ENCODE measurements at regions not wholly inside any gene's neighbourhood (a gene's known extent, or its start where the extent isn't known, plus 50 kb on each side); places are given as distances from the start of the nearest gene placed in this dataset.
A peak's percentile ranks its signal among the peaks of the same experiment; 100 is the strongest.

DNA sequence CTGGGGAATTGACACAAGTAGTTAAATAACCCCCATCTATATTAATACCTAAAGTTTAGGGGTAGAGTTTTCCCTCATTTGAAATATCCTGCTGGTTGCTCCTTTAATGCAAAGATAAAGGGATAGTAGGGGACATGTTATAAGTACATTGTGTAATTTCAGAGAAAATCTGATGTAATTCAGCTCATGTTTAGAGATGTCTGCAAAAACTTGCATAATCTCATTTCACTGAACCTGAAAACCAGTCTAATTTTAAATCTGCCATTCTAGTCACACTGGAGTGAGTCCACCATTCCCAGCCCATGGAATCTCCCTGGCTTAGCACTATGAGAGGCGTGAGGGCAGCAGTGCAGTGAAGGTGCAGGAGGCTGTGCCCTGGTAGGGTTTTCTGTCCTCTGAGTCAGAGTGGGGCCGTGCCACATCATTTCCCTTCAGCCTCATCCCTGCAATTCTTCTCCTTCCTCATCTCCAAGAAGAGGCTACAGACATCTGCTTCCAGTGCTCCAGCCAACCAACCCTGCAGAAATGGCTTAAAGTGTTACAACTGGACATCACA lies 246.3 kb upstream of the UMPS start:
- ChIA-PET POLR2A (no interaction called here), CTCF (no interaction called here)
- Mint-ChIP-seq H3K36me3 (no peaks in the 10 kb centered on the region), H3K27ac (no peak overlapping the region), H3K9me3 (no peaks in the 10 kb centered on the region), H3K4me3 (no peak overlapping the region), H3K4me1 (ENCODE audit: low read depth) (no peaks in the 10 kb centered on the region), H3K27me3 (peaks cover 23% of the 10 kb centered on the region)
- DNase-seq, result no peak
- intact Hi-C loops (cut with micrococcal nuclease), result no loop called here

DNA sequence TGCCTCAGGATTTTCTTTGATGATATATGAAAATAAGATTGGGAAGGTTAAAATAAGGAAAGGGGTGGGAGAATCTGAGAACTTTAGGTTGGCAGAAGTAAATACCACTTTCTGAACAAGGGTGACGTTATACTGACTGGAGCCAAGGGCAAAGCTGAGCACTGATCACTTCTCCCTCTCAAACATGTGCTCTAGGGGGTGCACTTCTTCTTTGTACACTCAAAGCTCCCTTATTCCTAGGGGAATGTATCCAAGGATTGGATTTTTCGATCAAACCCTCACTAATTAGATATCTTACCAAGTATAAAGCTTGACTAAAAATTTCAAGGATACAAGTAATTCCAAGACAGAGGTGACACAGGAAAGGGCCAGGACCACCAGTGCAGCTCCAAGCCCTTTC lies 243.9 kb upstream of the UMPS start:
- ChIA-PET CTCF (no interaction called here), POLR2A (no interaction called here)
- Mint-ChIP-seq H3K27me3 (peaks cover 19% of the 10 kb centered on the region), H3K36me3 (no peaks in the 10 kb centered on the region), H3K9me3 (no peaks in the 10 kb centered on the region), H3K4me1 (ENCODE audit: low read depth) (peaks cover 11% of the 10 kb centered on the region), H3K4me3 (no peak overlapping the region), H3K27ac (no peak overlapping the region)
- DNase-seq, result no peak
- intact Hi-C loops (cut with micrococcal nuclease), result no loop called here

DNA sequence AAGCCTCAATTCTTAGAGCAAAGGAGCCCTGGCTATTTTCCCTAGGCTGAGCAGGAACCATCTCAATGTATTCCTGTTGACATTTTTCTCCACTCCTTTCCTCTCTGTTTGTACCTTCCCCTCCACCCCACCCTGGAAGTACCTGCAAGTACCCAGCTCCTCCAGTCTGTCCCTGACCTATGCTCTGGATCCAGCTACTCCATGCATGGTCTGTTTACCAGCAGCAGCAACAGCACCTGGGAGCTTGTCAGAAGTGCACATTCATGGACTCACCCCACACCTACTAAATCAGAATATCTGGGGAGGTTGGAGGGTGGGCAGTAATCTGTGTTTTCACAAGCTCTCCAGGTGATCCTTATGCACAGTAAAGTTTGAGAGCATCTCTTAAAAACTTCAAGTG lies 240.7 kb upstream of the UMPS start:
- Mint-ChIP-seq H3K9me3 (no peaks in the 10 kb centered on the region), H3K27me3 (peaks cover 8% of the 10 kb centered on the region), H3K4me1 (ENCODE audit: low read depth) (peaks cover 12% of the 10 kb centered on the region), H3K27ac (no peak overlapping the region), H3K36me3 (no peaks in the 10 kb centered on the region), H3K4me3 (no peak overlapping the region)
- no peak for DNase-seq
- ChIA-PET POLR2A (no interaction called here), CTCF (interaction anchor here (1.1 to 1.6 kb wide), 2 partner anchors 61 to 71 kb away, joined by 3 to 8 read pairs; no protein-coding TSS in a partner anchor)
- intact Hi-C loops (cut with micrococcal nuclease), result no loop called here

DNA sequence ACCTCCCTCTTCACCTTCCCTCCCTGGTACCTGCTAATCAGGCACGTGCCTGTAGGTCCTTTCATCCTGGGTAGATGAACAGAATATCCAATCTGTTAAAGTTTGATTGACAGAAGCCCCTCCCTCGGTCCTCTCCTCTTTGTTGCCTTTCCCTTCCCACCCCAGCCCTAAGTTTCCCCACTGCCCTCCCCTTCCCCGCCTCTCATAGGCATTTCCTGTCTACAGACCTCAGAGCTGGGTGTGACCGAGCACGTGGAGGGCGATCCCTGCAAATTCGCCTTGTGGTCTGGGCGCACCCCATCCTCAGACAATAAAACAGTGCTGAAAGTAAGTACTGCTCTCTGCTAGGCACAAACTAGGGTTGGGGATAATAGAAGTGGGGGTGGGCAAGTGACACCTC lies 239.2 kb upstream of the UMPS start:
- Mint-ChIP-seq H3K27me3 (peaks cover 4% of the 10 kb centered on the region), H3K4me1 (ENCODE audit: low read depth) (peaks cover 12% of the 10 kb centered on the region), H3K27ac (no peak overlapping the region), H3K9me3 (no peaks in the 10 kb centered on the region), H3K4me3 (no peak overlapping the region), H3K36me3 (no peaks in the 10 kb centered on the region)
- no peak for DNase-seq
- ChIA-PET POLR2A (no interaction called here), CTCF (no interaction called here)
- intact Hi-C loops (cut with micrococcal nuclease), result no loop called here

DNA sequence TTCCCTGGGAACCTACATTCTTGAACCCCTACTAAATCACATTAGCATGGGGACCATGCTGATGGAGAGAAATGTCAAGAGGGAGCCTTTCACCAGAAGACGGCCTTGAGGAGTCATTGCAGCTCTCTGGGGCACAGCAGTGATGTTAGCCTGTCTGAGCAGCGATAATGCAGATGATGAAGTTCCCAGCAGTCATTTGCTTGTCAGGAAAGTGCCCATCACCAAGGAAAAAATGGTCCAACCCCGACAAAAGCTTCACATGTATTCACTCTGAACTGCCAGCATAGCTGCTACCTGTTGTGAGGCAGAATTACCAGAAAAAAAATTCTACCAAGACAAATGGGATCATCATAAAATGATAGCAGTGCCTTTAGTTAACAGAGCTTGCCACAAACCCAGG lies 238.4 kb upstream of the UMPS start:
- H3K27me3 Mint-ChIP-seq, result peaks cover 3% of the 10 kb centered on the region
- intact Hi-C loops (cut with micrococcal nuclease), result loop anchor here (1.0 kb wide), 1 partner anchor 58 kb away; no protein-coding TSS in a partner anchor
- POLR2A ChIA-PET, result no interaction called here
- H3K4me1 Mint-ChIP-seq (ENCODE audit: low read depth), result peaks cover 12% of the 10 kb centered on the region
- H3K27ac Mint-ChIP-seq, result no peak overlapping the region
- CTCF ChIA-PET, result interaction anchor here (1.0 to 1.1 kb wide), 2 partner anchors 38 to 67 kb away, joined by 3 to 4 read pairs; no protein-coding TSS in a partner anchor
- H3K36me3 Mint-ChIP-seq, result no peaks in the 10 kb centered on the region
- H3K9me3 Mint-ChIP-seq, result no peaks in the 10 kb centered on the region
- no peak overlapping the region for H3K4me3 Mint-ChIP-seq
- DNase-seq, result no peak

- H3K27ac Mint-ChIP-seq, result no peak overlapping the region
- CTCF ChIA-PET, result interaction anchor here (0.6 to 1.1 kb wide), 3 partner anchors 37 to 67 kb away, joined by 3 to 4 read pairs (median 3); no protein-coding TSS in a partner anchor
- peaks cover 12% of the 10 kb centered on the region for H3K4me1 Mint-ChIP-seq (ENCODE audit: low read depth)
- POLR2A ChIA-PET, result no interaction called here
- H3K27me3 Mint-ChIP-seq, result peaks cover 3% of the 10 kb centered on the region
- no peaks in the 10 kb centered on the region for H3K36me3 Mint-ChIP-seq
- DNase-seq, result peak; percentile 36
- intact Hi-C loops (cut with micrococcal nuclease), result loop anchor here (1.0 kb wide), 1 partner anchor 57 kb away; no protein-coding TSS in a partner anchor
- H3K4me3 Mint-ChIP-seq, result no peak overlapping the region
- H3K9me3 Mint-ChIP-seq, result no peaks in the 10 kb centered on the region
Observed at GRCh38 chr3:124492824-124493223, 237.4 kb upstream of the UMPS start.

GRCh38 chr3:124496061-124496460 lies 234.2 kb upstream of the UMPS start:
- Mint-ChIP-seq H3K9me3 (no peaks in the 10 kb centered on the region), H3K4me1 (ENCODE audit: low read depth) (peaks cover 4% of the 10 kb centered on the region), H3K27me3 (peaks cover 9% of the 10 kb centered on the region), H3K27ac (no peak overlapping the region), H3K36me3 (no peaks in the 10 kb centered on the region), H3K4me3 (no peak overlapping the region)
- CTCF ChIA-PET, result no interaction called here
- intact Hi-C loops (cut with micrococcal nuclease), result no loop called here
- POLR2A ChIA-PET, result no interaction called here
- DNase-seq, result no peak

DNA sequence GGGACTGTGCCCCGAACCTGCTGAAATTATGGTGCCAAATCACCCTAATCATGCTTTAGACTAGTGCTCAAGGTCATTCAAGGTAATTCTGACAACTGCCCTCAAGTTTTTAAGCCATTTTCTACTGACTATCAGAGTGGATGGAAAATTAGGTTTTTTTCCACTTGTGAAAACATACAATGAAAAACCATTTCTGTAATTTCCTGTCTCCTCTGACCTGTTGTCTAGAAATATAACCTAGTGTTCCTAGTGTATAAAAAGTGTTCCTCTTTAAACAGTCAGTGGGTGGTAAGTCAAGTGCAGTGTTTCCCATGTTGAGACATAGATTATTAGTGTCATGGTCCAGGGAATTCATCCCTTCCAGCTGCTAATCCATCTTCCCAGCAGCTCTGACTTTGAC lies 232.8 kb upstream of the UMPS start:
- Mint-ChIP-seq H3K4me1 (ENCODE audit: low read depth) (no peaks in the 10 kb centered on the region), H3K9me3 (no peaks in the 10 kb centered on the region), H3K27me3 (peaks cover 19% of the 10 kb centered on the region), H3K4me3 (no peak overlapping the region), H3K27ac (no peak overlapping the region), H3K36me3 (no peaks in the 10 kb centered on the region)
- intact Hi-C loops (cut with micrococcal nuclease), result no loop called here
- no peak for DNase-seq
- ChIA-PET POLR2A (no interaction called here), CTCF (no interaction called here)

DNA sequence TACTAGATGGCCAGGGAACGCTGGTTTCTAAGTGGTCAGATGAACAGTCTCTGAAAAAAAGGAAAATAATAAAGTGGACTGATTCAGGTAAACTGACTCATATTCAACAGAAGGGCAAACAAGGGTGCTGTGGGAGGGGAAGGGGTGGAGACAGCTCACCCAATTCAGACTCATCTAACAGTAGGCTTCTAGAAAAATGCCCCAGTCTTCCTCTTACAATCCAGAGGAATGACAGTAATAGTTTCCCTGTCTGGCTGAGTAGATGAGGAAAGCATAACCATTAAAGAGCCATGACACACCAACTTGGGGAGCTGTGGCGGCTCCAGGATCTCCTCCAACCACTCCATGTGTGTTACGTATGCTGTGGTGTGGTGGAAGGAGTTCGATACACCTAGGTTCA lies 231.4 kb upstream of the UMPS start:
- Mint-ChIP-seq H3K27me3 (peaks cover 18% of the 10 kb centered on the region), H3K27ac (no peak overlapping the region), H3K4me1 (ENCODE audit: low read depth) (no peaks in the 10 kb centered on the region), H3K9me3 (no peaks in the 10 kb centered on the region), H3K36me3 (no peaks in the 10 kb centered on the region), H3K4me3 (no peak overlapping the region)
- CTCF ChIA-PET, result no interaction called here
- intact Hi-C loops (cut with micrococcal nuclease), result no loop called here
- DNase-seq, result no peak
- POLR2A ChIA-PET, result no interaction called here

DNA sequence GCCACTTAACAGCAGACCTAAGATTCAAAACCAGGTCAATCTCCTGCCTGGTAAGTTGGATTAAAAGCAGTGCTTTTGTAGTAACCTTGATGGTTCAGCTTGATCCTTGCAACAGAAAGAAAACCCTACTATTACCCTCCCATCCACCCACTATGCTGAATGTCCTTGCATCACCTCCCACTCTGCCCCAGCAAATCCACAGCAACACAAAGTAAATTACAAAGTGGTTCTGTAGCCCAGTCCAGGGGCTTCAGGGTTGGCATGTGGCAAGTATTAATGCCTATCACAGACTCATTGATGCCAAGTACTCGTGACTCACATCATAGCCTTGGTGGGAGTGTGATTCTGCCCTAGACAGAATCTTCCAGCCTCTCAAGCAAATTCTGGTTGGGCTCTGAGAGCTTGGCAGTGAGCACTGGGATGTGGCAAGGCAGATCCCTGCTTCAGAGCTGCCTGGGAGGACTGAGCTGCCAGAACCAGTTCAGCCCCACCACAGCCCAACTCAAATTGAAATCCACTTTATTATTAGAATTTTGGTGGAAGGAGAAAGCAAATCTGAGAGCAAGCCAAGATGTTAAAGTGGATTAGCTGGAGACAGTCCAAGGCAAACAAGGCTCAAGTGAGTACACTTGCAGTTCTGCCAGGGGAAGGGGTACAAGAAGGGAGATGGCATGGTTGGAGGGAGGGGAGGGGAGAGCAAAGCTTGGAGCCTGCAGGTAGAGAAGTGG lies 225.8 kb upstream of the UMPS start:
- intact Hi-C loops (cut with micrococcal nuclease), result no loop called here
- ChIA-PET POLR2A (no interaction called here), CTCF (interaction anchor here (1.1 kb wide), 1 partner anchor 256 kb away, joined by 3 read pairs; no protein-coding TSS in a partner anchor)
- H3K9me3 Mint-ChIP-seq, result no peaks in the 10 kb centered on the region
- no peaks in the 10 kb centered on the region for H3K4me1 Mint-ChIP-seq (ENCODE audit: low read depth)
- no peak for DNase-seq
- H3K27ac Mint-ChIP-seq, result no peak overlapping the region
- peaks cover 23% of the 10 kb centered on the region for H3K27me3 Mint-ChIP-seq
- H3K36me3 Mint-ChIP-seq, result no peaks in the 10 kb centered on the region
- H3K4me3 Mint-ChIP-seq, result no peak overlapping the region

DNA sequence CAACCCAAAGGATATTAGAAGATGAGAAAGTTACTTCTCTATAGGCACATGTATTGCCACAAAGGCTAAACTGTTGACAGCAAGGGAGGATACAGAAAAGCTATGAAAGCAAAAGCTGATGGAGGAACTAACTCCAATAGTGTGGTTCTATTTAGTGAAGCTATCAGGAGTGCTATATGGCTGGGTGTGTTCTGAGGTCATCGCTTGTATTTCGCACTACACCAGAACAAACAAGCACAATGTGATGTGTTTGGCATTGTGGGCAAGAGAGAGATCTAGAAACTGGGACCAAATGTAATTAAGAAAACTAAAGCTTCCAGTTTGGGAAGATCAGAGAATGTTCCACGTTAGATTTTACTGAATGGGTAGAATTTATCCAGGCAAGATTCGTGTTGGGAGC lies 220.4 kb upstream of the UMPS start:
- POLR2A ChIA-PET, result no interaction called here
- Mint-ChIP-seq H3K27me3 (peaks cover 9% of the 10 kb centered on the region), H3K27ac (no peak overlapping the region), H3K4me3 (no peak overlapping the region), H3K9me3 (no peaks in the 10 kb centered on the region), H3K36me3 (no peaks in the 10 kb centered on the region), H3K4me1 (ENCODE audit: low read depth) (no peaks in the 10 kb centered on the region)
- CTCF ChIA-PET, result no interaction called here
- DNase-seq, result no peak
- intact Hi-C loops (cut with micrococcal nuclease), result no loop called here

DNA sequence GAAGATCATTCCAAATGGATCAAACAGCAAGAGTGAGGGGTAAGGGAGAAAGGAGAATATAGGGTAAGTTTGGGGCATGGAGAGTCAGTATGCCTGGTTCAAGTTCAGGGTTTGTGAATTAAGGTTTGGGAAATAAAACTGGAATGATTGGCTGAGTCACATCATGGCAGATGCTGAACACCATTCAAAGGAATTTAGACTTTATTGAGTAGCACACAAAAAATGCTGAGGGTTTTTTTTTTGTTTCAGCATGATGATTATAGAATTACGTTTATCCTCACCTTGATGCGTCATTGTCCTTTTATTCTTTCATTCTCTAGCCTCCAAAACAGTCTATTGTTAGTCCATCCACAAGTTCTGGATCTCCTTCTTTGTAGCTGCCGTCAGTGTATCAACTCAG lies 220.0 kb upstream of the UMPS start:
- CTCF ChIA-PET, result no interaction called here
- Mint-ChIP-seq H3K4me1 (ENCODE audit: low read depth) (no peaks in the 10 kb centered on the region), H3K9me3 (no peaks in the 10 kb centered on the region), H3K27ac (no peak overlapping the region), H3K36me3 (no peaks in the 10 kb centered on the region), H3K27me3 (peaks cover 6% of the 10 kb centered on the region), H3K4me3 (no peak overlapping the region)
- intact Hi-C loops (cut with micrococcal nuclease), result no loop called here
- POLR2A ChIA-PET, result no interaction called here
- DNase-seq, result no peak

DNA sequence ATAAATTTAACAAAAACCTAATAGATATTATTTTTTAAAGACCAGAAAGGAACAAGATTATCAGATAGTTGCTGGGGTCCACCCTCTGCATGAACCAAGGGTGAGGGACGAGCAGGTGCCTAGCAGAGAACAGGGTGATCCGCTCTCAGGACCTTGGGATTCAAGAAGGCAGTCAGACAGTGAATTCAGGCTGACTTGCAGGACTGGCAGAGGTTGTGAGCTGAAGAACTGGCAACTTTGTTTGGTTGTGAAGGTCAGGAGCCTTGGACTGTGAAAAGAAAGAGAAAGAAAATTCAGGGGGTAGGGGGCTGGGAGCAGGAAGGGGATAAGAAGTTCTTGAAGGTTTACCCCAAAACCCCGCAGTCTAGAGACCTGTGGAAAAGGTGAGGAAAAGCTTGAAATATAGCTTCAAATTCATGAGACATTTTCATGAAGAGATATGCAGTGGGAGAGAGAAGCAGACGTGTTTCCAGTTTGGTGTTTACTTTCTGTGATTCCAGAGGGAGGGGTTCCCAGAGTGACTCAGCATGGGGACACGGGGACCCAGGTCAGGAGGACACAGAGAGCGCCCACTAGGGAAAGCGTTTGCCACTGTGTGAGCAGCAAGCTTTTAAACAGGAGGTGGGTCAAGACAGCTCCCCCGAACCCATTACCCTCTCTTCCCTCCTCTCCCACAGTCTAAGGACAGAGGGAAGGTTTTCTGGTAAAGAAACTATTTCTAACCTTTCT lies 217.2 kb upstream of the UMPS start:
- CTCF ChIA-PET, result no interaction called here
- no peak overlapping the region for H3K27ac Mint-ChIP-seq
- intact Hi-C loops (cut with micrococcal nuclease), result no loop called here
- no peak overlapping the region for H3K4me3 Mint-ChIP-seq
- no peak for DNase-seq
- H3K4me1 Mint-ChIP-seq (ENCODE audit: low read depth), result no peaks in the 10 kb centered on the region
- H3K9me3 Mint-ChIP-seq, result no peaks in the 10 kb centered on the region
- peaks cover 6% of the 10 kb centered on the region for H3K27me3 Mint-ChIP-seq
- POLR2A ChIA-PET, result no interaction called here
- H3K36me3 Mint-ChIP-seq, result no peaks in the 10 kb centered on the region
